Liver (tissue), 8 donors: ENCODE measurements at regions not wholly inside any gene's neighbourhood (a gene's known extent, or its start where the extent isn't known, plus 50 kb on each side); places are given as distances from the start of the nearest gene placed in this dataset.

ENCODE experiments used
- DNase-seq: peaks from one replicate; pipeline ENCODE4 v3.0.0-alpha.2; 2017; ENCODE audit warnings: low spot score
- H3K27ac ChIP-seq, 2 donors: one replicate each; pipeline ENCODE4 v1.7.0; 2013; ENCODE audit warnings: inconsistent platforms in 2 of 2, low read length in 2 of 2, control low read depth in 1 of 2, low read depth in 1 of 2, mild to moderate bottlenecking in 1 of 2
- H3K27me3 ChIP-seq, 4 donors: one replicate each; pipeline versions ENCODE4 v1.6.1 to v1.7.0; 2013; ENCODE audit warnings: low read length in 3 of 4, inconsistent platforms in 1 of 4, mild to moderate bottlenecking in 1 of 4, moderate library complexity in 1 of 4; ENCODE audit not compliant: control insufficient read depth in 4 of 4, insufficient read depth in 4 of 4
- H3K36me3 ChIP-seq, 4 donors: one replicate each; pipeline versions ENCODE4 v1.6.1 to v1.7.0; 2013; ENCODE audit warnings: low read length in 3 of 4, mild to moderate bottlenecking in 3 of 4, low read depth in 1 of 4, moderate library complexity in 1 of 4; ENCODE audit not compliant: control insufficient read depth in 4 of 4, insufficient read depth in 3 of 4
- H3K4me1 ChIP-seq, 4 donors: one replicate each; pipeline versions ENCODE4 v1.6.1 to v1.7.0; 2013; ENCODE audit warnings: low read length in 3 of 4, mild to moderate bottlenecking in 3 of 4, moderate library complexity in 1 of 4; ENCODE audit not compliant: control insufficient read depth in 4 of 4, insufficient read depth in 4 of 4
- H3K4me3 ChIP-seq, 3 donors: one replicate each; pipeline versions ENCODE4 v1.6.1 to v1.7.0; 2013; ENCODE audit warnings: low read length in 3 of 3, control low read depth in 1 of 3, low read depth in 1 of 3, mild to moderate bottlenecking in 1 of 3
- H3K9ac ChIP-seq, 2 donors: one replicate each; pipeline ENCODE4 v1.7.0; 2013; ENCODE audit warnings: low read length in 2 of 2, mild to moderate bottlenecking in 2 of 2, moderate library complexity in 2 of 2, control low read depth in 1 of 2, low read depth in 1 of 2
- H3K9me3 ChIP-seq, 4 donors: one replicate each; pipeline versions ENCODE4 v1.6.1 to v1.7.0; 2013; ENCODE audit warnings: low read length in 3 of 4; ENCODE audit not compliant: control insufficient read depth in 4 of 4
- FOXA1 ChIP-seq: IDR thresholded peaks from 2 replicates; pipeline ENCODE4 v1.6.1; 2016; ENCODE audit warnings: antibody characterized with exemption
- HNF4A ChIP-seq, 2 donors: conservative IDR thresholded peaks; 2 replicates each; pipeline ENCODE4 v1.6.1; 2016; ENCODE audit warnings: antibody characterized with exemption in 2 of 2, mild to moderate bottlenecking in 2 of 2
- JUND ChIP-seq, 2 donors: IDR thresholded peaks; 2 replicates each; pipeline ENCODE4 v1.6.1; 2016; ENCODE audit warnings: antibody characterized with exemption in 2 of 2
- NR2F2 ChIP-seq: IDR thresholded peaks from 2 replicates; pipeline ENCODE4 v1.6.1; 2016; ENCODE audit warnings: antibody characterized with exemption
- RAD21 ChIP-seq, 2 donors: IDR thresholded peaks; 2 replicates each; pipeline ENCODE4 v1.6.1; 2016; ENCODE audit warnings: antibody characterized with exemption in 2 of 2, mild to moderate bottlenecking in 2 of 2
- RXRA ChIP-seq, 2 donors: IDR thresholded peaks; 2 replicates each; pipeline ENCODE4 v1.6.1; 2017 to 2018; ENCODE audit warnings: antibody characterized with exemption in 2 of 2, mild to moderate bottlenecking in 1 of 2
- SP1 ChIP-seq: IDR thresholded peaks from 2 replicates; pipeline ENCODE4 v1.6.1; 2018; ENCODE audit warnings: antibody characterized with exemption, mild to moderate bottlenecking
- WGBS: extraction: QIAGEN DNeasy Blood & Tissue Kit; methylation state at CpG from one replicate; pipeline ENCODE4 v1.1.7; 2013; 5-methylcytosine and 5-hydroxymethylcytosine counted together
- TF ChIP-seq, protein P1 (sequence below): IDR thresholded peaks from 2 replicates; pipeline ENCODE4 v1.6.1; 2016; ENCODE audit warnings: antibody characterized with exemption, mild to moderate bottlenecking
- TF ChIP-seq, protein P2 (sequence below): fragments of 150-350 bp; IDR thresholded peaks from 2 replicates; pipeline ENCODE4 v1.5.1; 2017; ENCODE audit warnings: improper control_type of control experiment, low read depth, low read length; ENCODE audit not compliant: missing input control
- TF ChIP-seq, protein P3 (sequence below): IDR thresholded peaks from 2 replicates; pipeline ENCODE4 v1.6.1; 2016; ENCODE audit warnings: antibody characterized with exemption
- donor health status: healthy.
- donor health status: healthy.
- donor health status: healthy.
- donor health status: healthy.
- donor health status: healthy.

DNA sequence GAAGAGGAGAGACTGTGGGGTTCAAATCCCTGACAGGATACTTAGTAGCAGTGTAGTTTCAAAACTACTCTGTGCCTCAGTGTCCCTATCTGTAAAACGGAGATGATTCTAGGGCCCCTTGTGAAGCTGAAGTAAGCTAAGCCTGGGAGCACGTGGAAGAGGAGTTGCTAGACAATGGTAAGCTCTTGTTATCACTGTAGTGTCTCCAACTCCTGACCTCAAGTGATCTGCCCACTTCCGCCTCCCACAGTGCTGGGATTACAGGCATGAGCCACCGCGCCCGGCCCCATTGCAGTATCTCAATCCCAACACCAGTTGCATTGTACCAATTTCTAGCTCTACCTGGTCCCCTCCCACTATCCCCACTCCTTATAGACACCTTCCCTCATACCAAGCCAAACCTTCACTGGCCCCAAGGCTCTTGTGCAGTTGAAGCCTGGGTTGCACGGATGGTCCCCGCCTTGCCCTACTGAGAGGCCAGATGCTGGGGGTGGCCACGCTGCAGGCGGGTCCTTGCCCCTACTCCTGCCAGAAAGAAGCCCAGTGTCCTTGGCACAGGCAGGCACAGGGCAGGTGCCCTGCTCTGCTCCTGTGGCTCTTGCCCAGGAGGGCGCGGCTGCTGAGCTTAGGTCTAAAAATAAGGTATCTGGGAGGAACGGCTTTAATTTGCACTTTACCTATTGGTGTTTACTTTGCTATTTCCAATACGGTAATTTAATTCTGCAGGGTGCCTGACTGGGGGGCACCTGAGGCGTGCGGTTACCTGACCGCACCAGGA, 118.1 kb downstream of the VEGFA start:
- DNase-seq = no peak
- H3K27ac ChIP-seq = no peak overlapping the region
- H3K4me1 ChIP-seq = peaks cover 7 to 22% (median 17%) of the 10 kb centered on the region in 4 donors
- TF ChIP-seq NR2F2 = no peak
- TF ChIP-seq, protein P1, sequence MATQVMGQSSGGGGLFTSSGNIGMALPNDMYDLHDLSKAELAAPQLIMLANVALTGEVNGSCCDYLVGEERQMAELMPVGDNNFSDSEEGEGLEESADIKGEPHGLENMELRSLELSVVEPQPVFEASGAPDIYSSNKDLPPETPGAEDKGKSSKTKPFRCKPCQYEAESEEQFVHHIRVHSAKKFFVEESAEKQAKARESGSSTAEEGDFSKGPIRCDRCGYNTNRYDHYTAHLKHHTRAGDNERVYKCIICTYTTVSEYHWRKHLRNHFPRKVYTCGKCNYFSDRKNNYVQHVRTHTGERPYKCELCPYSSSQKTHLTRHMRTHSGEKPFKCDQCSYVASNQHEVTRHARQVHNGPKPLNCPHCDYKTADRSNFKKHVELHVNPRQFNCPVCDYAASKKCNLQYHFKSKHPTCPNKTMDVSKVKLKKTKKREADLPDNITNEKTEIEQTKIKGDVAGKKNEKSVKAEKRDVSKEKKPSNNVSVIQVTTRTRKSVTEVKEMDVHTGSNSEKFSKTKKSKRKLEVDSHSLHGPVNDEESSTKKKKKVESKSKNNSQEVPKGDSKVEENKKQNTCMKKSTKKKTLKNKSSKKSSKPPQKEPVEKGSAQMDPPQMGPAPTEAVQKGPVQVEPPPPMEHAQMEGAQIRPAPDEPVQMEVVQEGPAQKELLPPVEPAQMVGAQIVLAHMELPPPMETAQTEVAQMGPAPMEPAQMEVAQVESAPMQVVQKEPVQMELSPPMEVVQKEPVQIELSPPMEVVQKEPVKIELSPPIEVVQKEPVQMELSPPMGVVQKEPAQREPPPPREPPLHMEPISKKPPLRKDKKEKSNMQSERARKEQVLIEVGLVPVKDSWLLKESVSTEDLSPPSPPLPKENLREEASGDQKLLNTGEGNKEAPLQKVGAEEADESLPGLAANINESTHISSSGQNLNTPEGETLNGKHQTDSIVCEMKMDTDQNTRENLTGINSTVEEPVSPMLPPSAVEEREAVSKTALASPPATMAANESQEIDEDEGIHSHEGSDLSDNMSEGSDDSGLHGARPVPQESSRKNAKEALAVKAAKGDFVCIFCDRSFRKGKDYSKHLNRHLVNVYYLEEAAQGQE = no peak
- no peak overlapping the region for H3K4me3 ChIP-seq
- no peaks in the 10 kb centered on the region for H3K36me3 ChIP-seq
- H3K9ac ChIP-seq = no peak overlapping the region
- no peaks in the 10 kb centered on the region for H3K9me3 ChIP-seq
- 78% methylated on average over 17 of the region's 17 CpGs for whole genome bisulfite sequencing
- H3K27me3 ChIP-seq = no peaks in the 10 kb centered on the region

DNA sequence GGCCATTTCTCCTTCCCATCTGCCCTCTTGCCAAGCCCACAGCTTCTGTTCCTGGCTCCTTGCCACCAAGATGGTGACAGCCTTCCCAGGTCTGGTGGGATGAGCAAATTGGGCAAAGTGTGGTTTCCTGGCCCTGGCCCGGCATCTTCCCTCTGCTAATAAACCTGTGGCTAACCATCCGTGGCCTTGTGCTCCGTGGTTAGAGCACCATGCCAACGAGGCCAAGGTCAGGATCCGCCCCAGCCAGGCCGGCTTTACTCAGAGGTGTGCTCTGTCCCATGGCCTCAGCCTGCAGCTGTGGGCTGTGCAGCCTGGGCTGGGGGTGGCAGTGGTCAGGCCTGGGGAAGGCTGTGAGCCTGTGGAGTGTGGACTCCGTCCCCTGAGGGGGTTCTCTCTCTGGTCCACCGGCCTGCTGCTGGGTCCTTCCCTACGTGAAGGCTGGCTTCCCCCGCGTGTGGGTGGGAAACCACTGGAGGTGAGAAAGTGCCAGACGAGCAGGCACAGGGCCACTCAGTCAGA, 117.4 kb downstream of the VEGFA start:
- DNase-seq = no peak
- H3K27me3 ChIP-seq = no peaks in the 10 kb centered on the region

More for the DNA sequence above, 117.4 kb downstream of the VEGFA start:
- TF ChIP-seq SP1 (no peak), RAD21 (IDR thresholded peaks at IDR 0.05) (no peak), RXRA (IDR thresholded peaks at IDR 0.05) (peak in 1 of 2 donors; percentile 35), HNF4A (conservative IDR thresholded peaks at IDR 0.05) (peak in 1 of 2 donors; percentile 38), JUND (IDR thresholded peaks at IDR 0.05) (no peak), FOXA1 (no peak)
- TF ChIP-seq, protein P2, sequence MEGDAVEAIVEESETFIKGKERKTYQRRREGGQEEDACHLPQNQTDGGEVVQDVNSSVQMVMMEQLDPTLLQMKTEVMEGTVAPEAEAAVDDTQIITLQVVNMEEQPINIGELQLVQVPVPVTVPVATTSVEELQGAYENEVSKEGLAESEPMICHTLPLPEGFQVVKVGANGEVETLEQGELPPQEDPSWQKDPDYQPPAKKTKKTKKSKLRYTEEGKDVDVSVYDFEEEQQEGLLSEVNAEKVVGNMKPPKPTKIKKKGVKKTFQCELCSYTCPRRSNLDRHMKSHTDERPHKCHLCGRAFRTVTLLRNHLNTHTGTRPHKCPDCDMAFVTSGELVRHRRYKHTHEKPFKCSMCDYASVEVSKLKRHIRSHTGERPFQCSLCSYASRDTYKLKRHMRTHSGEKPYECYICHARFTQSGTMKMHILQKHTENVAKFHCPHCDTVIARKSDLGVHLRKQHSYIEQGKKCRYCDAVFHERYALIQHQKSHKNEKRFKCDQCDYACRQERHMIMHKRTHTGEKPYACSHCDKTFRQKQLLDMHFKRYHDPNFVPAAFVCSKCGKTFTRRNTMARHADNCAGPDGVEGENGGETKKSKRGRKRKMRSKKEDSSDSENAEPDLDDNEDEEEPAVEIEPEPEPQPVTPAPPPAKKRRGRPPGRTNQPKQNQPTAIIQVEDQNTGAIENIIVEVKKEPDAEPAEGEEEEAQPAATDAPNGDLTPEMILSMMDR = no peak
- TF ChIP-seq, protein P3, sequence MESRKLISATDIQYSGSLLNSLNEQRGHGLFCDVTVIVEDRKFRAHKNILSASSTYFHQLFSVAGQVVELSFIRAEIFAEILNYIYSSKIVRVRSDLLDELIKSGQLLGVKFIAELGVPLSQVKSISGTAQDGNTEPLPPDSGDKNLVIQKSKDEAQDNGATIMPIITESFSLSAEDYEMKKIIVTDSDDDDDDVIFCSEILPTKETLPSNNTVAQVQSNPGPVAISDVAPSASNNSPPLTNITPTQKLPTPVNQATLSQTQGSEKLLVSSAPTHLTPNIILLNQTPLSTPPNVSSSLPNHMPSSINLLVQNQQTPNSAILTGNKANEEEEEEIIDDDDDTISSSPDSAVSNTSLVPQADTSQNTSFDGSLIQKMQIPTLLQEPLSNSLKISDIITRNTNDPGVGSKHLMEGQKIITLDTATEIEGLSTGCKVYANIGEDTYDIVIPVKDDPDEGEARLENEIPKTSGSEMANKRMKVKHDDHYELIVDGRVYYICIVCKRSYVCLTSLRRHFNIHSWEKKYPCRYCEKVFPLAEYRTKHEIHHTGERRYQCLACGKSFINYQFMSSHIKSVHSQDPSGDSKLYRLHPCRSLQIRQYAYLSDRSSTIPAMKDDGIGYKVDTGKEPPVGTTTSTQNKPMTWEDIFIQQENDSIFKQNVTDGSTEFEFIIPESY = no peak
- Histone ChIP-seq H3K36me3 (no peaks in the 10 kb centered on the region), H3K9me3 (no peaks in the 10 kb centered on the region), H3K9ac (no peak overlapping the region), H3K4me3 (no peak overlapping the region), H3K27ac (no peak overlapping the region), H3K4me1 (peaks cover 7 to 22% (median 17%) of the 10 kb centered on the region in 4 donors)
- WGBS = 54% methylated on average over 12 of the region's 12 CpGs
